Bronchial epithelial cell (primary cell): ENCODE measurements at regions not wholly inside any gene's neighbourhood (a gene's known extent, or its start where the extent isn't known, plus 50 kb on each side); places are given as distances from the start of the nearest gene placed in this dataset.

Source experiments
- DNase-seq: peaks from one replicate; pipeline ENCODE4 v3.0.0-alpha.2; 2010; ENCODE audit warnings: low read depth
- FAIRE-seq: peaks from 2 replicates; lab custom pipeline; 2011; peaks lifted over from hg19 to GRCh38; lab: Jason Lieb, UNC
- H3K27me3 ChIP-seq: 2 replicates; pipeline ENCODE4 v1.5.1; 2011; ENCODE audit warnings: low read length; ENCODE audit not compliant: control insufficient read depth, insufficient read depth
- H3K36me3 ChIP-seq: 2 replicates; pipeline ENCODE4 v1.5.1; 2011; ENCODE audit warnings: low read length; ENCODE audit not compliant: control insufficient read depth, insufficient read depth
- H3K4me3 ChIP-seq: 2 replicates; pipeline ENCODE4 v1.5.1; 2011; ENCODE audit warnings: mild to moderate bottlenecking, low read depth, low read length, control low read depth
- TF ChIP-seq, protein P1 (sequence below): IDR thresholded peaks from 2 replicates; pipeline ENCODE4 v1.5.1; 2011; ENCODE audit warnings: mild to moderate bottlenecking, moderate library complexity, low read length, control low read depth, inconsistent platforms; ENCODE audit not compliant: insufficient read depth, severe bottlenecking

DNA sequence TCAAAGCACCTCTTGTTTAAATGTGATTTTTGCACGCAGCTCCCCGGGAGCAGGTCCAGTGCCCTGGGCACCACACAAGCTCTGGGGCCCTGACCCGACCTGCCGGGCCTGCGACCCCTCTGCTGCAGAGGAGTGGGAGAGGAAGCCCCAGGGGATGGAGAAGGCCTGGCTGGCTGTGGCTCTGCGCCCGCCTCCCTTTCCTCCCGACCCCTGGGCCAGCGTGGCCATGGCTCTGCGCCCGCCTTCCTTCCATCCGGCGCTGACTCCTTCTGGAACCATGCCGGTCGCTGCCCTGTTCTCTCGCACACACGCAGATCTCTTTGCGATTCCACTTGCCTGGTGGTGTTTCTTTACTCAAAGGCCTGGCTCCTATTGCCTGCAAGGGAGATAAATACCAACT is 166.5 kb upstream of the SALL3 start:
- DNase-seq (no peak), FAIRE-seq (no peak)
- TF ChIP-seq, protein P1, sequence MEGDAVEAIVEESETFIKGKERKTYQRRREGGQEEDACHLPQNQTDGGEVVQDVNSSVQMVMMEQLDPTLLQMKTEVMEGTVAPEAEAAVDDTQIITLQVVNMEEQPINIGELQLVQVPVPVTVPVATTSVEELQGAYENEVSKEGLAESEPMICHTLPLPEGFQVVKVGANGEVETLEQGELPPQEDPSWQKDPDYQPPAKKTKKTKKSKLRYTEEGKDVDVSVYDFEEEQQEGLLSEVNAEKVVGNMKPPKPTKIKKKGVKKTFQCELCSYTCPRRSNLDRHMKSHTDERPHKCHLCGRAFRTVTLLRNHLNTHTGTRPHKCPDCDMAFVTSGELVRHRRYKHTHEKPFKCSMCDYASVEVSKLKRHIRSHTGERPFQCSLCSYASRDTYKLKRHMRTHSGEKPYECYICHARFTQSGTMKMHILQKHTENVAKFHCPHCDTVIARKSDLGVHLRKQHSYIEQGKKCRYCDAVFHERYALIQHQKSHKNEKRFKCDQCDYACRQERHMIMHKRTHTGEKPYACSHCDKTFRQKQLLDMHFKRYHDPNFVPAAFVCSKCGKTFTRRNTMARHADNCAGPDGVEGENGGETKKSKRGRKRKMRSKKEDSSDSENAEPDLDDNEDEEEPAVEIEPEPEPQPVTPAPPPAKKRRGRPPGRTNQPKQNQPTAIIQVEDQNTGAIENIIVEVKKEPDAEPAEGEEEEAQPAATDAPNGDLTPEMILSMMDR = no peak
- Histone ChIP-seq H3K4me3 (no peak overlapping the region), H3K27me3 (no peaks in the 10 kb centered on the region), H3K36me3 (no peaks in the 10 kb centered on the region)

DNA sequence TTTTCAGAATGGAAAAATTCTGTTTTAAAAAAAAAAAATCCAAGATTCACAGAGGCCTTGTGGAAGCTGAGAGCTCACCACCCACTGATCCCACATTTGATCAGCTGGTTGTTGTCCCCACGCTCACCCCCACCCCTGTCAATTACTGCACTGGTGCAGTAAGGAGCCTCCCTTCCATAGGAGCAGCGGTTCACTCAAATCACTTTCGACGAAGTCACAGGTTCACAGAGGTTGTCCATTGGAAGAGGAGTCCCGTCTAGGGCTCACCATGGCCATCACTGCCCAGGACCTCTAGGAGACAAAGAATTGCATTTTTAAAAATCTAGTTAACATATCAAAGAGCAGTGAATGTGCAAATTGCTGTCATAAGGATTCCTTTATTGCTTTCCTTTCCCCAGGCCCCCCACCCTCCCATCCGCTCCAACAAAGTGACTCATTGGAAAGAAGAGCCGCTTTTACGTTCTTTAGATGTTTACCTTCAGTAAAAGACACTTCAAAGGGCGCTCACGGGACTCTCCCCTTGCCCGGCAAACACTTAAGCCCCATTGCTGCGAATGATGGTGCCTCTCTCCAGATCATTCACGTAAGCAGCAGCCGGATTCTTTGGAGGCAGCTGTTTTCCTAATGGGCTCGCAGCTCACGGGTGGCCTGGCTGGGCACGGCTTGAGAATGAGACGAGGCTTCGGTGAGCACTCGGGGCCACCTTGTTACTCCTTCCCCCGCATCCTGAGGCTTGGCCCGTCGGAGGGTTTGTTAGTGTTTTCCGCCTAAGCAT is 165.5 kb upstream of the SALL3 start:
- Histone ChIP-seq H3K36me3 (no peaks in the 10 kb centered on the region), H3K27me3 (no peaks in the 10 kb centered on the region), H3K4me3 (no peak overlapping the region)
- TF ChIP-seq, protein P1 = no peak
- FAIRE-seq (no peak), DNase-seq (no peak)

DNA sequence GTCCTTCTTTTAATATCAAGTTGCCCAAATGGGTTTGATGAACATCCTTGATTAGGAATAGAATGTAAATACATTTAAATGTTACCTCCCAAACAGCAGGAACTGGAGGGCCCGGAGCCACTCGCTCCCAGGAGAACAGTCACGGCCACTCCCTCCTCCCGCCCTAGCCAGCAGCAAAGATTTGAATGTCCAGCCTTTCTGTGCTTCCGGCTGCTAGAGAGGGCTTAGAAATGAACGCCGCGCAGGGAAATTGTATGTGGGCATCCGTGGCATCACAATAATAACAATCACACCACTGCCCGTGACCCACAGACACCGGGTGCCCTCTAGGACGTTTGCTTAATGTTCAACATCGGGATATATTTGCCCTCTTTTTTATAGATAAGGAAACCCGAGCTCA is 164.9 kb upstream of the SALL3 start:
- Histone ChIP-seq H3K36me3 (no peaks in the 10 kb centered on the region), H3K27me3 (no peaks in the 10 kb centered on the region), H3K4me3 (no peak overlapping the region)
- TF ChIP-seq, protein P1 = no peak
- no peak for DNase-seq
- no peak for FAIRE-seq

DNA sequence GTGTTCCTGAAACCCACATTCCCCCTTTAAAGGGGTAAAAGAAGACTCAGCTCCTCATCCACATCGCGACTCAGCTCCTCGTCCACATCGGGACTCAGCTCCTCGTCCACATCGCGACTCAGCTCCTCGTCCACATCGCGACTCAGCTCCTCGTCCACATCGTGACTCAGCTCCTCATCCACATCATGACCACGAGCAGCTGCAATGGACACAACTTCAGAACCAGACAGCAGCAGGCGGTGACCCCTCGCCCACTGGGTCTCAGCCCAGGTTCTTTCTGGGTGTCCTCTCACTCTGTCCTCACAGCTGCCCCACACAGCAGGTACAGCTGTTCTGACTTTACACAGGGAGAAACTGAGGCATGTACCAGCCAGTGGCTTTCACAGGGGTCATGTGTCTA is 163.5 kb upstream of the SALL3 start:
- H3K27me3 ChIP-seq = no peaks in the 10 kb centered on the region
- peak; percentile 64 for FAIRE-seq

DNA sequence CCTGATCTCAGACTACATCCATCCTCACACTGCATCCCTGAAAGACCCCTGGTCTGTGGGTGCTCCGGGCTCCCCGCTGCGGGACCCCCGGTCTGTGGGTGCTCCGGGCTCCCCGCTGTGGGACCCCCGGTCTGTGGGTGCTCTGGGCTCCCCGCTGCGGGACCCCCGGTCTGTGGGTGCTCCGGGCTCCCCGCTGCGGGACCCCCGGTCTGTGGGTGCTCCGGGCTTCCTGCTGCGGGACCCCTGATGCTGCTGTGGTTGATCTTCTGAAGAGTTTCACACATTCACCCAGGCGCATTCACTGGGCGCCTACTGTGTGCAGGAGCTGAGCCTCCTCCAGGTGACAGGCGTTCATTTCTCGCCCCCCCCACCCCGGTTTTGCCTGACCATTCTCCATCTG is 162.7 kb upstream of the SALL3 start:
- Histone ChIP-seq H3K36me3 (no peaks in the 10 kb centered on the region), H3K4me3 (no peak overlapping the region), H3K27me3 (no peaks in the 10 kb centered on the region)
- FAIRE-seq (no peak), DNase-seq (no peak)
- TF ChIP-seq, protein P1 = no peak

More for the DNA sequence above, 163.5 kb upstream of the SALL3 start:
- H3K36me3 ChIP-seq = no peaks in the 10 kb centered on the region
- TF ChIP-seq, protein P1 = no peak
- no peak for DNase-seq
- H3K4me3 ChIP-seq = no peak overlapping the region

DNA sequence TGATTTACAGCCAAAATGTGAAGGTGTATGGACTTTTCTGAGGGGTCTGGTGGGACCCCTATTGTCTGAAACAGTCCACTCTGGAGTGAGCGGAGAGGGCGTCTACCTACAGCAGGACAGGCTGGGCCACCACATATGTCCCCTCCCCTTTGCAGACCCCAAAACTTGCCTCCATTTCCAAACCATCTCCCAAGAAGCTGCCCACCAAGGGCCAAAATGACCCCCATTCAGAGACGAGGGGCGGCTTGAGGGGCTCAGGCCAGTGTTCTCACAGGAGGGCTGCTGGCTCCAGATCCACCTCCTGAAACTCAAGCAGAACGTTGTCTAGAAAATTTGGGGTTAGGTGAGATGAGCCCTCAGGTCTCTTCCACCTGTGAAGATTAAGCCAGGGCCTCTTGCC is 161.1 kb upstream of the SALL3 start:
- no peak overlapping the region for H3K4me3 ChIP-seq
- DNase-seq (no peak), FAIRE-seq (no peak)
- no peaks in the 10 kb centered on the region for H3K36me3 ChIP-seq
- TF ChIP-seq, protein P1 = no peak
- no peaks in the 10 kb centered on the region for H3K27me3 ChIP-seq
